GM23248 (cell line): ENCODE measurements at regions not wholly inside any gene's neighbourhood (a gene's known extent, or its start where the extent isn't known, plus 50 kb on each side); places are given as distances from the start of the nearest gene placed in this dataset.

Experiments
- EZH2 ChIP-seq: fragments of 200-600 bp; sonication (generic); IDR thresholded peaks from 2 replicates; pipeline ENCODE4 v1.6.1; 2018; ENCODE audit warnings: antibody characterized with exemption, mild to moderate bottlenecking; ENCODE audit not compliant: insufficient read depth, poor library complexity, severe bottlenecking
- EZH2phosphoT487 ChIP-seq: fragments of 200-600 bp; sonication (generic); IDR thresholded peaks from 2 replicates; pipeline ENCODE4 v1.6.1; 2018; ENCODE audit warnings: antibody characterized with exemption, moderate library complexity, mild to moderate bottlenecking, low read depth; ENCODE audit not compliant: insufficient read depth

GRCh38 chr9:108662956-108663355 is 192.8 kb downstream of the ACTL7B start:
- no peak for TF ChIP-seq EZH2
- TF ChIP-seq EZH2phosphoT487: no peak
